ENCODE measurements at regions not wholly inside any gene's neighbourhood (a gene's known extent, or its start where the extent isn't known, plus 50 kb on each side); places are given as distances from the start of the nearest gene placed in this dataset.

- Histone ChIP-seq H4K20me1 (replicated peaks; ENCODE audit: control insufficient read depth, extremely low read depth, insufficient read depth, low read length) (no peaks in the 10 kb centered on the region), H3K4me2 (ENCODE audit: insufficient read depth, low read length) (no peak overlapping the region), H3K27me3 (ENCODE audit: control insufficient read depth in 2 of 2, insufficient read depth in 2 of 2, low read length in 2 of 2) (no peaks in the 10 kb centered on the region), H3K9me1 (replicated peaks; ENCODE audit: control insufficient read depth, extremely low read depth, insufficient read depth, low read length) (no peaks in the 10 kb centered on the region), H3K9ac (replicated peaks; ENCODE audit: extremely low read depth, insufficient read depth, low read length) (no peak overlapping the region), H2AFZ (ENCODE audit: low read depth, low read length) (no peak overlapping the region), H3K9me3 (replicated peaks; ENCODE audit: control insufficient read depth, insufficient read depth, low read length) (peaks cover 3% of the 10 kb centered on the region), H3K27ac (ENCODE audit: insufficient read depth, low read depth, low read length) (no peak overlapping the region), H3K79me2 (ENCODE audit: control insufficient read depth, insufficient read depth, low read length) (no peaks in the 10 kb centered on the region), H3K4me1 (ENCODE audit: control insufficient read depth, extremely low read depth, insufficient read depth, low read length) (no peaks in the 10 kb centered on the region), H3K36me3 (ENCODE audit: control insufficient read depth in 2 of 2, extremely low read depth in 1 of 2, insufficient read depth in 2 of 2, low read length in 2 of 2) (no peaks in the 10 kb centered on the region), H3K4me3 (replicated peaks in 1 of 3; ENCODE audit: insufficient read depth in 1 of 3, low read depth in 1 of 3, low read length in 3 of 3) (no peak overlapping the region)
- dilution Hi-C loops (cut with MboI; ENCODE audit: extremely low pct_ligation_motif_present, low sequenced_read_pairs) (no loop called here), intact Hi-C loops (cut with micrococcal nuclease) (no loop called here)
- FAIRE-seq (no peak), DNase-seq (ENCODE audit: low read depth, low spot score) (no peak)
- CTCF ChIA-PET, result no interaction called here
- POLR2A ChIA-PET, result no interaction called here
- TF ChIP-seq EZH2 (IDR thresholded peaks at IDR 0.05; ENCODE audit: borderline replicate concordance, low read depth, low read length, severe bottlenecking), result no peak
- no peak for TF ChIP-seq POLR2AphosphoS5 (IDR thresholded peaks at IDR 0.05; ENCODE audit: insufficient read depth, low read depth, low read length)
- TF ChIP-seq MAX (IDR thresholded peaks at IDR 0.05; ENCODE audit: insufficient read depth, insufficient read length), result no peak
- no peak for TF ChIP-seq GATA2 (IDR thresholded peaks at IDR 0.05; ENCODE audit: insufficient read depth, insufficient read length, low read depth, low read length)
- no peak for TF ChIP-seq POLR2A (IDR thresholded peaks at IDR 0.05; ENCODE audit: low read depth, low read length)
- no peak for TF ChIP-seq FOS (IDR thresholded peaks at IDR 0.05; ENCODE audit: borderline replicate concordance, insufficient read depth, low read length)
- TF ChIP-seq JUN (IDR thresholded peaks at IDR 0.05; ENCODE audit: borderline replicate concordance, insufficient read depth, insufficient read length, low read depth), result no peak
- no peak for TF ChIP-seq MYC (IDR thresholded peaks at IDR 0.05; ENCODE audit: low read depth, low read length)
- TF ChIP-seq CTCF (IDR thresholded peaks at IDR 0.05; ENCODE audit: extremely low read depth in 1 of 2, insufficient read depth in 1 of 2, low read depth in 1 of 2, low read length in 2 of 2), result no peak
- BruUV-seq (replicated peaks), result no TSS peak
Measured at GRCh38 chr9:29475471-29475870, 1902.2 kb upstream of the C9orf72 start.
